OCI-LY1 (cell line): ENCODE measurements at regions not wholly inside any gene's neighbourhood (a gene's known extent, or its start where the extent isn't known, plus 50 kb on each side); places are given as distances from the start of the nearest gene placed in this dataset.

ENCODE experiments used
- H2AFZ ChIP-seq: fragments of 200-600 bp; sonication (generic), shearing (Covaris generic); 2 replicates; pipeline ENCODE4 v1.6.0; 2014; ENCODE audit warnings: antibody characterized with exemption, mild to moderate bottlenecking, low read length
- H3F3A ChIP-seq: fragments of 200-600 bp; sonication (generic), shearing (Covaris generic); 2 replicates; pipeline ENCODE4 v1.6.0; 2014; ENCODE audit warnings: mild to moderate bottlenecking, antibody characterized with exemption, low read length, moderate library complexity; ENCODE audit not compliant: insufficient read depth
- H3K27ac ChIP-seq: fragments of 200-600 bp; sonication (generic); 2 replicates; pipeline ENCODE4 v1.5.1; 2014; ENCODE audit warnings: low read length, mixed run types, mild to moderate bottlenecking, low read depth; ENCODE audit not compliant: poor library complexity, severe bottlenecking
- H3K27me3 ChIP-seq: fragments of 200-600 bp; sonication (generic); 2 replicates; pipeline ENCODE4 v1.6.0; 2014; ENCODE audit warnings: antibody characterized with exemption, mild to moderate bottlenecking, low read length, moderate library complexity; ENCODE audit not compliant: insufficient read depth
- H3K36me3 ChIP-seq: fragments of 200-600 bp; sonication (generic); 2 replicates; pipeline ENCODE4 v1.6.1; 2014; ENCODE audit warnings: mild to moderate bottlenecking, antibody characterized with exemption, low read length, moderate library complexity, mixed read lengths; ENCODE audit not compliant: insufficient read depth
- H3K4me1 ChIP-seq: fragments of 200-600 bp; sonication (generic); 2 replicates; pipeline ENCODE4 v1.5.1; 2014; ENCODE audit warnings: mild to moderate bottlenecking, low read length, moderate library complexity; ENCODE audit not compliant: insufficient read depth, severe bottlenecking
- H3K4me2 ChIP-seq: fragments of 200-600 bp; sonication (generic), shearing (Covaris generic); 2 replicates; pipeline ENCODE4 v1.6.1; 2014; ENCODE audit warnings: low read length
- H3K4me3 ChIP-seq: fragments of 200-600 bp; sonication (generic); 2 replicates; pipeline ENCODE4 v1.5.1; 2014; ENCODE audit warnings: low read length, low read depth, mild to moderate bottlenecking, mixed read lengths; ENCODE audit not compliant: poor library complexity, severe bottlenecking
- H3K79me2 ChIP-seq: fragments of 200-600 bp; shearing (Covaris generic); 2 replicates; pipeline ENCODE4 v1.6.1; 2016; ENCODE audit warnings: mixed run types, low read length, mixed read lengths; ENCODE audit not compliant: insufficient read depth
- H3K9ac ChIP-seq: fragments of 200-600 bp; sonication (generic), shearing (Covaris generic); 2 replicates; pipeline ENCODE4 v1.6.1; 2014; ENCODE audit warnings: mild to moderate bottlenecking, low read length, mixed read lengths
- H3K9me2 ChIP-seq: fragments of 200-600 bp; sonication (generic), shearing (Covaris generic); 2 replicates; pipeline ENCODE4 v1.6.1; 2014; ENCODE audit warnings: low read depth, mild to moderate bottlenecking, low read length, mixed read lengths
- H3K9me3 ChIP-seq: fragments of 200-600 bp; shearing (Covaris generic); 2 replicates; pipeline ENCODE4 v1.6.1; 2014; ENCODE audit warnings: low read length, mixed read lengths
- H4K20me1 ChIP-seq: fragments of 200-600 bp; sonication (generic), shearing (Covaris generic); 2 replicates; pipeline ENCODE4 v1.6.0; 2016; ENCODE audit warnings: mild to moderate bottlenecking, low read length; ENCODE audit not compliant: insufficient read depth
- EZH2 ChIP-seq: fragments of 200-600 bp; sonication (generic), shearing (Covaris generic); IDR thresholded peaks from 2 replicates; pipeline ENCODE4 v1.8.0; 2017; ENCODE audit warnings: borderline replicate concordance, mixed run types, mild to moderate bottlenecking, antibody characterized with exemption, low read length, moderate library complexity, mixed read lengths
- TF ChIP-seq, protein P1 (sequence below): fragments of 200-600 bp; sonication (generic), shearing (Covaris generic); IDR thresholded peaks from 2 replicates; pipeline ENCODE4 v1.5.1; 2017; ENCODE audit warnings: mild to moderate bottlenecking, antibody characterized with exemption, low read length, moderate library complexity, mixed read lengths

DNA sequence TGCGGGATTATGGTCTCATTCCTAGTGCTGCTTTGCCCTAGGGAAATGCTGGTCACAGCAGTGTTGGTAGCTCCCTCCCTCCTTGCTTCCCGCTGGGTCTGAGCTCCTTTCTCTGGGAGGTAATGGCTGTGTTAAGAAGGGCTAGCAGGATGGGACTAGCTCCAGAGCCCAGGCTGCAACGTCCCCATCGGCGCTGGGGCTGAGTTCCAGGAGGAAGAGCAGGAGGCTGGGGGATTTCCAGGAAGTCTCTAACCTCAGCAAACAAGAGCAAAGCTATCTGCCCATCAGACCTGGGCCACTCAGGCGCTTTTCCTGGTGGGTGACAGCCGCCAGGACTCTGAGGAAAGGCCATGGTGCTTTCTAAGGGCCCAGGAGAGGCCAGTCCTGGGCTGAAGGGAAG is 174.2 kb downstream of the DLL1 start:
- no peaks in the 10 kb centered on the region for H3K27me3 ChIP-seq
- no peaks in the 10 kb centered on the region for H3K4me1 ChIP-seq
- H3K4me2 ChIP-seq: no peak overlapping the region
- no peak overlapping the region for H2AFZ ChIP-seq
- no peak overlapping the region for H3K4me3 ChIP-seq
- H3F3A ChIP-seq: no peaks in the 10 kb centered on the region
- H3K9ac ChIP-seq: no peak overlapping the region
- H3K27ac ChIP-seq: no peak overlapping the region
- no peaks in the 10 kb centered on the region for H4K20me1 ChIP-seq
- no peaks in the 10 kb centered on the region for H3K36me3 ChIP-seq
- TF ChIP-seq EZH2: no peak
- TF ChIP-seq, protein P1, sequence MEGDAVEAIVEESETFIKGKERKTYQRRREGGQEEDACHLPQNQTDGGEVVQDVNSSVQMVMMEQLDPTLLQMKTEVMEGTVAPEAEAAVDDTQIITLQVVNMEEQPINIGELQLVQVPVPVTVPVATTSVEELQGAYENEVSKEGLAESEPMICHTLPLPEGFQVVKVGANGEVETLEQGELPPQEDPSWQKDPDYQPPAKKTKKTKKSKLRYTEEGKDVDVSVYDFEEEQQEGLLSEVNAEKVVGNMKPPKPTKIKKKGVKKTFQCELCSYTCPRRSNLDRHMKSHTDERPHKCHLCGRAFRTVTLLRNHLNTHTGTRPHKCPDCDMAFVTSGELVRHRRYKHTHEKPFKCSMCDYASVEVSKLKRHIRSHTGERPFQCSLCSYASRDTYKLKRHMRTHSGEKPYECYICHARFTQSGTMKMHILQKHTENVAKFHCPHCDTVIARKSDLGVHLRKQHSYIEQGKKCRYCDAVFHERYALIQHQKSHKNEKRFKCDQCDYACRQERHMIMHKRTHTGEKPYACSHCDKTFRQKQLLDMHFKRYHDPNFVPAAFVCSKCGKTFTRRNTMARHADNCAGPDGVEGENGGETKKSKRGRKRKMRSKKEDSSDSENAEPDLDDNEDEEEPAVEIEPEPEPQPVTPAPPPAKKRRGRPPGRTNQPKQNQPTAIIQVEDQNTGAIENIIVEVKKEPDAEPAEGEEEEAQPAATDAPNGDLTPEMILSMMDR: no peak
- no peaks in the 10 kb centered on the region for H3K79me2 ChIP-seq
- H3K9me2 ChIP-seq: no peaks in the 10 kb centered on the region
- peaks cover 5% of the 10 kb centered on the region; the same call in 1 of the 2 replicates for H3K9me3 ChIP-seq

DNA sequence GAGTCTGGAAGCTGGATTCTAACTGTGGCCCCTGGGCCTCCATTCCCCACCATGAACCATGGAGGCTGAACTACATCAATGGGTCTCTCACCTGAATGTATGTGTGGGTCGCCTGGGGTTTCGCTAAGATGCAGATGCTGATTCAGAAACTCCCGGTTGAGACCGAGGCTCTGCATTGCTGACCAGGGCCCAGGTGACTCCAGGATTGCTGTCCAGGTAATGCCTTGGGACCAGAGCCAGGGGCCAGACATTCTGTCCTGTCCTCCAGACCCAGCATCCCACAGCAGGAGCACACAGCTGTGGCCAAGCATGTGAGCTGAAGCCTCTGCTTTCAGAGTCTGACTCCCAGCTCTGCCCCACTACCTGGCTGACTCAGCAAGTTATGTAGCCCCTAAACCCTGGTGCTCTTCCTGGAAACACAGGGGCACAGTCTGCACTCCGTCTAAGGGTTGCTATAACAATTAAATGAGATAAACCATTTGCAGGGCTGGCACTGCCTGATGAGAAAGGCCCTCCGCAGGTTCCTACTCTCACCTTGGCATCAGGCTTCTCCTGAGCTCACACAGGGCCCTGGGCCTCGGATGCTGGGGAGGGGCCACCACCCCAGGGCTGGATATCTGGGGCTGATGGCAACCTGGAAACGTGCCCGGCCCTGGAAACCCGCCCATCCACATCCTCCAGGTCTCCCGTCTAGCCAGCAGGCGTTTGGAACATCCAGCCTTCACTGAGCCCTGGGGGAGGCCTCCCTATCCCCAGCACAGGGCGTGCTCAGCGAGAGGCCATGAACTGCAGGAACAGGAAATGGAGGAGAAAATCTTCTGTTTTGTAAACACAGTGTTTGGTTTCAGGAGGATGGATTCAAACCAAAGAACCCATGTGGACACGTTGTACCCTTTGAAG is 175.7 kb downstream of the DLL1 start:
- Histone ChIP-seq H3K9me3 (peaks cover 4% of the 10 kb centered on the region; the same call in 1 of the 2 replicates), H3F3A (no peaks in the 10 kb centered on the region), H3K27ac (no peak overlapping the region), H3K9ac (no peak overlapping the region), H3K36me3 (no peaks in the 10 kb centered on the region), H3K79me2 (no peaks in the 10 kb centered on the region), H3K4me1 (no peaks in the 10 kb centered on the region), H3K4me3 (no peak overlapping the region), H3K9me2 (no peaks in the 10 kb centered on the region), H4K20me1 (no peaks in the 10 kb centered on the region), H3K4me2 (no peak overlapping the region), H3K27me3 (no peaks in the 10 kb centered on the region), H2AFZ (no peak overlapping the region)
- no peak for TF ChIP-seq EZH2
- TF ChIP-seq, protein P1: no peak

DNA sequence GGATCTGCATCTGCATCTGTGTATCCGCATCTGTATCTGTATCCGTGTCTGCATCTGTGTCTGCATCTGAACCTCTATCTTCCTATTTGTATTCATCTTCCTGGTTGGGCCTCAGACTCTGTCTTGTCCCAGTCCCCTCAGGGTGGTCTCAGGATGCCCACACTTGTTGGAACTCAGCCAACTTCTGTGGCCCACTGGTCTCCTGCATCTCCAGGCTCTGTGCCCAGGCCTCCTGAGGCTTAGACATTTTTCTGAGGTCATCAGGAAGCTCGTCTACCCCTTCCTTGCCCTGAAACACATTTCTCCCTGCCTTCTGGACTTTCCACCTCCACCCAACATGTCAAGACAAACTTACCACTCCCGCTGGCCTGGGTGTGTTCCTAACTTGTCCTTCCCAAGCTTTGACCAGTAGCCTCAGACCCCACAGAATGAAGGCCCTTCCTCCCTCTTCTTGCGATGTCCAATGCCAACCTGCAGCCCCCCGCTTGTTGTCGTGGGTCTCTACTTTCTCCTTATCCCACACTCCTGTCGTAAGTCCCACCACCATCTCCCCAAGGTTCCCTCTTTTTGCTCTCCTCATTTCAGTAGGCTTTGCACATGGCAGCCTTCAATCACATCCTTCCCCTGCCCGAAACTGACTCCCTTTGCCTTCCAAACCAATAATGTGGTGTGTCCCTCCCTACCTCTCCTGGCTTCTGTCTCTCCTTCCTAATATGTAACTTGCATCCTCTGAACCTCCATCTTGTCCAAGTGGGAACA is 176.5 kb downstream of the DLL1 start:
- H3K4me3 ChIP-seq: no peak overlapping the region
- no peak overlapping the region for H3K27ac ChIP-seq
- no peaks in the 10 kb centered on the region for H3K9me2 ChIP-seq
- H3K27me3 ChIP-seq: no peaks in the 10 kb centered on the region
- no peak overlapping the region for H3K4me2 ChIP-seq
- no peaks in the 10 kb centered on the region for H4K20me1 ChIP-seq
- no peaks in the 10 kb centered on the region for H3K4me1 ChIP-seq
- no peak overlapping the region for H2AFZ ChIP-seq
- TF ChIP-seq, protein P1: no peak
- TF ChIP-seq EZH2: no peak
- no peak overlapping the region for H3K9ac ChIP-seq
- H3F3A ChIP-seq: no peaks in the 10 kb centered on the region
- H3K36me3 ChIP-seq: no peaks in the 10 kb centered on the region
- no peaks in the 10 kb centered on the region for H3K79me2 ChIP-seq
- H3K9me3 ChIP-seq: no peaks in the 10 kb centered on the region
